IMR-90 (cell line): ENCODE measurements at regions not wholly inside any gene's neighbourhood (a gene's known extent, or its start where the extent isn't known, plus 50 kb on each side); places are given as distances from the start of the nearest gene placed in this dataset.

Source experiments
- ATAC-seq: fragments of 200-7000 bp; cut with Tn5 transposase; 2 replicates; pipeline ENCODE4 v1.9.1; 2020; ENCODE audit warnings: low read depth, mild to moderate bottlenecking, moderate library complexity
- BruUV-seq: library from RNA; stranded (reverse); fragments of 400-500 nt; replicated peaks from 2 replicates; lab custom pipeline; 2021; lab: Mats Ljungman, UMichigan
- CTCF ChIA-PET: fragments of 300-600 bp; formaldehyde crosslinking; extraction: SDS; loops from one replicate; lab custom pipeline; 2021; ENCODE audit warnings: antibody characterized with exemption; lab: Yijun Ruan, JAX
- POLR2A ChIA-PET: fragments of 300-600 bp; sonication (Branson Sonifier 250); formaldehyde crosslinking; loops from one replicate; lab custom pipeline; 2022; ENCODE audit warnings: antibody characterized with exemption; ENCODE audit not compliant: unreplicated experiment; lab: Charles Lee
- DNase-seq: peaks from one replicate; pipeline ENCODE4 v3.0.0; 2013
- H2AFZ ChIP-seq: replicated peaks from 2 replicates; pipeline ENCODE3; 2013; ENCODE audit warnings: low read length, mild to moderate bottlenecking; ENCODE audit not compliant: poor library complexity
- H2AK5ac ChIP-seq: 2 replicates; pipeline ENCODE4 v1.6.1; 2013; ENCODE audit warnings: low read depth, low read length, inconsistent platforms
- H2AK9ac ChIP-seq: replicated peaks from 2 replicates; pipeline ENCODE3; 2013; ENCODE audit warnings: mild to moderate bottlenecking, low read depth, low read length, moderate library complexity; ENCODE audit not compliant: poor library complexity
- H2BK120ac ChIP-seq: 2 replicates; pipeline ENCODE4 v1.6.1; 2013; ENCODE audit warnings: low read depth, low read length, inconsistent platforms
- H2BK15ac ChIP-seq: 3 replicates; pipeline ENCODE4 v1.6.1; 2013; ENCODE audit warnings: low read depth, low read length, inconsistent platforms
- H2BK20ac ChIP-seq: 2 replicates; pipeline ENCODE4 v1.6.1; 2013; ENCODE audit warnings: low read depth, mild to moderate bottlenecking, inconsistent platforms, low read length, moderate library complexity
- H2BK5ac ChIP-seq: 2 replicates; pipeline ENCODE4 v1.6.1; 2013; ENCODE audit warnings: mild to moderate bottlenecking, low read depth, low read length, inconsistent platforms; ENCODE audit not compliant: poor library complexity, severe bottlenecking
- H3K14ac ChIP-seq: replicated peaks from 2 replicates; pipeline ENCODE4 v1.6.1; 2013; ENCODE audit warnings: low read depth, low read length, inconsistent platforms
- H3K18ac ChIP-seq: 2 replicates; pipeline ENCODE4 v1.6.1; 2013; ENCODE audit warnings: low read depth, low read length, control low read depth
- H3K23ac ChIP-seq: 2 replicates; pipeline ENCODE4 v1.6.1; 2013; ENCODE audit warnings: low read depth, low read length, inconsistent platforms
- H3K27ac ChIP-seq: 2 replicates; pipeline ENCODE4 v1.5.1; 2013; ENCODE audit warnings: mild to moderate bottlenecking, control low read depth, low read length; ENCODE audit not compliant: insufficient read depth
- H3K27me3 ChIP-seq: 2 replicates; pipeline ENCODE4 v1.6.1; 2013; ENCODE audit warnings: low read length; ENCODE audit not compliant: control insufficient read depth, insufficient read depth
- H3K36me3 ChIP-seq: 2 replicates; pipeline ENCODE4 v1.6.1; 2013; ENCODE audit warnings: low read length, mixed read lengths; ENCODE audit not compliant: control insufficient read depth, insufficient read depth
- H3K4ac ChIP-seq: 2 replicates; pipeline ENCODE4 v1.6.1; 2013; ENCODE audit warnings: low read depth, low read length, inconsistent platforms
- H3K4me1 ChIP-seq: 2 replicates; pipeline ENCODE4 v1.6.1; 2013; ENCODE audit warnings: low read length, mixed read lengths; ENCODE audit not compliant: control insufficient read depth, insufficient read depth
- H3K4me2 ChIP-seq: 2 replicates; pipeline ENCODE4 v1.6.1; 2013; ENCODE audit warnings: low read depth, mild to moderate bottlenecking, control low read depth, low read length, moderate library complexity
- H3K4me3 ChIP-seq: 2 replicates; pipeline ENCODE4 v1.5.1; 2013; ENCODE audit warnings: low read depth, mild to moderate bottlenecking, control low read depth, low read length, moderate library complexity; ENCODE audit not compliant: insufficient read depth
- H3K56ac ChIP-seq: 2 replicates; pipeline ENCODE4 v1.6.1; 2013; ENCODE audit warnings: low read length, inconsistent platforms; ENCODE audit not compliant: insufficient read depth; ENCODE audit errors: extremely low read depth
- H3K79me1 ChIP-seq, 2 experiments: 2 replicates each; pipeline ENCODE4 v1.6.1; 2013; ENCODE audit warnings: low read length in 2 of 2, inconsistent platforms in 1 of 2, low read depth in 1 of 2
- H3K9ac ChIP-seq: 2 replicates; pipeline ENCODE4 v1.6.1; 2013; ENCODE audit warnings: low read depth, low read length, control low read depth
- H3K9me1 ChIP-seq: 2 replicates; pipeline ENCODE4 v1.6.1; 2013; ENCODE audit warnings: low read length, inconsistent platforms; ENCODE audit not compliant: insufficient read depth
- H3K9me3 ChIP-seq: 2 replicates; pipeline ENCODE4 v1.6.1; 2013; ENCODE audit warnings: low read length; ENCODE audit not compliant: control insufficient read depth, insufficient read depth
- H4K20me1 ChIP-seq: 2 replicates; pipeline ENCODE4 v1.6.1; 2013; ENCODE audit warnings: low read length, inconsistent platforms; ENCODE audit not compliant: insufficient read depth
- H4K5ac ChIP-seq: 2 replicates; pipeline ENCODE4 v1.6.1; 2013; ENCODE audit warnings: mild to moderate bottlenecking, low read depth, low read length, control low read depth
- H4K8ac ChIP-seq, 2 experiments: 2 replicates each; pipeline ENCODE4 v1.6.1; 2013; ENCODE audit warnings: low read depth in 2 of 2, low read length in 2 of 2, control low read depth in 1 of 2, inconsistent platforms in 1 of 2
- H4K91ac ChIP-seq: 2 replicates; pipeline ENCODE4 v1.6.1; 2013; ENCODE audit warnings: low read depth, low read length, inconsistent platforms; ENCODE audit not compliant: insufficient read depth
- CEBPB ChIP-seq: IDR thresholded peaks from 2 replicates; pipeline ENCODE4 v1.6.1; 2012; ENCODE audit warnings: low read depth, low read length, improper control_type of control experiment
- FOS ChIP-seq: fragments of 150-350 bp; IDR thresholded peaks from 2 replicates; pipeline ENCODE4 v1.6.1; 2016; ENCODE audit warnings: low read depth, low read length
- MAZ ChIP-seq: IDR thresholded peaks from 2 replicates; pipeline ENCODE4 v1.6.1; 2012; ENCODE audit warnings: low read depth, mild to moderate bottlenecking, low read length, improper control_type of control experiment, moderate library complexity, borderline replicate concordance
- NFE2L2 ChIP-seq: fragments of 150-350 bp; IDR thresholded peaks from 2 replicates; pipeline ENCODE4 v1.6.1; 2016; ENCODE audit warnings: low read depth, mild to moderate bottlenecking, low read length
- POLR2A ChIP-seq: IDR thresholded peaks from 2 replicates; pipeline ENCODE4 v1.6.1; 2012; ENCODE audit warnings: mild to moderate bottlenecking, low read depth, low read length
- WGBS, 2 experiments: methylation state at CpG; one replicate each; pipeline versions ENCODE4 v1.1.5 to v1.1.7; 2013; ENCODE audit warnings: missing lambda C conversion rate in 2 of 2; ENCODE audit not compliant: insufficient read length in 1 of 2; ENCODE audit errors: extremely low coverage in 2 of 2; 5-methylcytosine and 5-hydroxymethylcytosine counted together
- dilution Hi-C: fragments of 300-500 bp; cut with HindIII; formaldehyde crosslinking; loops from one replicate; pipeline ENCODE4 v1.14.3; 2018; ENCODE audit warnings: low sequenced_read_pairs; ENCODE audit not compliant: unreplicated experiment
- in situ Hi-C: fragments of 300-500 bp; cut with MboI; formaldehyde crosslinking; loops from 3 replicates; pipeline ENCODE4 v1.14.3; 2019; ENCODE audit warnings: low sequenced_read_pairs, inconsistent platforms, mixed read lengths
- intact Hi-C: fragments of 100-400 bp; cut with micrococcal nuclease; formaldehyde crosslinking; loops from 2 replicates; pipeline ENCODE4 v1.10.0; 2022
- TF ChIP-seq, protein P1 (sequence below): fragments of 150-350 bp; IDR thresholded peaks from 2 replicates; pipeline ENCODE4 v1.6.1; 2017; ENCODE audit warnings: mild to moderate bottlenecking, antibody characterized with exemption, low read length, low read depth

DNA sequence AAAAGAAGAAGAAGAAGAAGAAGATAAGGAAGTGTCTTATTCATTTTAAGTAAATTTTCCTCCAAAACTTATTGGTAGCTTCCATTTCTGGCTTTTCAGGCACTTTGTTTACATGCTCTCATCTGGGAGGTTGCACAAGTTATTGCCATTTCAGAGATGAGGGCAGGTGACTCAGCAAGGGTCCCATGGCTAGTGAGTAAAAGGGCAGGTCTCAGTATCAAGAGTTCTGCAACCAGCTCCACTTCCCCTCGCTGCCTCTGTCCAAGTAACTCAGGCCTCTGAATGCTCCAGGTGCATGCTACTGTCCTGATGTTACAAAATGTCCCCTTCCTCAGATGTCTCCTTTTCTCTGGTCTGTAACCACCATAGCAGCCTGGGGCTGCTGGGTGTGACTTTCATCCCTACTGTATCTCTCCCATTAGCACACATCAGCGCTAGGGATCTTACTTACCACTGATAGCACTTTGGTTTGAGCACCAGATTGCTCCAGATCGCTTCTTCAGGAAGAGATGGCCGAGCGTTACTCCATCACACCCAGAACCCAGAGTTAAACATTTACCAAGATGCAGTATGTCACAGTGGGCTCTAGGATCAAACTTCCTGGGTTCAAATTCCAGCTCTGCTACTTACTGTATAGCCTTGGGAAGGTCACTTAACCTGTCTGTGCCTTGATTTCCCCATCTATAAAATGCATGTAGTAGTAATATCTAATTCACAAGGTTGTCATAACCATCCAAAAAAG is 57.4 kb upstream of the LAPTM4A start:
- no peak overlapping the region; a peak in 1 of 4 replicates for H4K8ac ChIP-seq
- DNase-seq (peak; percentile 85), ATAC-seq (peak; percentile 68)
- H3K9ac ChIP-seq = no peak overlapping the region
- H3K4me2 ChIP-seq = no peak overlapping the region
- no peaks in the 10 kb centered on the region for H3K79me1 ChIP-seq
- peak overlapping the region; percentile 18 for H2AFZ ChIP-seq
- no peaks in the 10 kb centered on the region for H3K27me3 ChIP-seq
- H3K4ac ChIP-seq = no peak overlapping the region
- H4K5ac ChIP-seq = no peak overlapping the region
- no peak overlapping the region for H2BK120ac ChIP-seq
- no peak overlapping the region for H3K14ac ChIP-seq
- H3K27ac ChIP-seq = no peak overlapping the region
- BruUV-seq = no TSS peak
- TF ChIP-seq FOS (peak; percentile 55; the same call in 1 of the 2 replicates), NFE2L2 (peak; percentile 54; the same call in 1 of the 2 replicates), MAZ (no peak), POLR2A (no peak), CEBPB (peak; percentile 94)
- TF ChIP-seq, protein P1, sequence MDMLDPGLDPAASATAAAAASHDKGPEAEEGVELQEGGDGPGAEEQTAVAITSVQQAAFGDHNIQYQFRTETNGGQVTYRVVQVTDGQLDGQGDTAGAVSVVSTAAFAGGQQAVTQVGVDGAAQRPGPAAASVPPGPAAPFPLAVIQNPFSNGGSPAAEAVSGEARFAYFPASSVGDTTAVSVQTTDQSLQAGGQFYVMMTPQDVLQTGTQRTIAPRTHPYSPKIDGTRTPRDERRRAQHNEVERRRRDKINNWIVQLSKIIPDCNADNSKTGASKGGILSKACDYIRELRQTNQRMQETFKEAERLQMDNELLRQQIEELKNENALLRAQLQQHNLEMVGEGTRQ = no peak
- POLR2A ChIA-PET = no interaction called here
- H4K20me1 ChIP-seq = no peaks in the 10 kb centered on the region
- CTCF ChIA-PET = interaction anchor here (0.7 to 1.1 kb wide), 3 partner anchors 93 to 118 kb away, joined by 4 read pairs; no protein-coding TSS in a partner anchor
- H3K18ac ChIP-seq = no peak overlapping the region
- peaks cover 3% of the 10 kb centered on the region; the same call in 1 of the 2 replicates for H3K9me3 ChIP-seq
- H2AK9ac ChIP-seq = no peak overlapping the region
- no peak overlapping the region for H2BK5ac ChIP-seq
- intact Hi-C loops (no loop called here), in situ Hi-C loops (no loop called here), dilution Hi-C loops (no loop called here)
- H3K9me1 ChIP-seq = 0 out of 2 replicates have a peak, but pooled peaks cover 5% of the 10 kb centered on the region
- H3K4me1 ChIP-seq = peaks cover 4% of the 10 kb centered on the region
- no peak overlapping the region for H3K56ac ChIP-seq
- no peak overlapping the region for H3K23ac ChIP-seq
- H2AK5ac ChIP-seq = no peak overlapping the region
- H2BK15ac ChIP-seq = no peak overlapping the region
- WGBS, 2 experiments = no CpG with 5 or more reads among the region's 5 CpGs
- H4K91ac ChIP-seq = no peak overlapping the region
- H3K36me3 ChIP-seq = no peaks in the 10 kb centered on the region
- H2BK20ac ChIP-seq = peak overlapping the region; percentile 25; the same call in 1 of the 2 replicates
- H3K4me3 ChIP-seq = no peak overlapping the region
